Activated CD4-positive, alpha-beta T cell treated with anti-CD3 and anti-CD28 coated beads for 36 hours (primary cell): ENCODE measurements at regions not wholly inside any gene's neighbourhood (a gene's known extent, or its start where the extent isn't known, plus 50 kb on each side); places are given as distances from the start of the nearest gene placed in this dataset.
"Not testable (repeated sequence)": the region's sequence is repeated elsewhere in the genome, so short reads cannot be mapped to it uniquely, and the experiment has no call there.

Source experiments
- ATAC-seq: fragments of 200-7000 bp; cut with Tn5 transposase; one replicate; pipeline ENCODE4 v1.10.0; 2021; ENCODE audit warnings: mild to moderate bottlenecking, moderate library complexity
- CTCF ChIA-PET: fragments of 350-600 bp; sonication (Branson Sonifier 250); formaldehyde crosslinking; loops from one replicate; lab custom pipeline; 2021; ENCODE audit warnings: antibody characterized with exemption; lab: Charles Lee
- POLR2A ChIA-PET: fragments of 350-600 bp; sonication (Branson Sonifier 250); formaldehyde crosslinking; loops from one replicate; lab custom pipeline; 2021; ENCODE audit warnings: antibody characterized with exemption, inconsistent platforms; lab: Charles Lee
- DNase-seq: peaks from one replicate; pipeline ENCODE4 v3.0.0-alpha.2; 2020
- H3K27ac Mint-ChIP-seq: one replicate; pipeline ENCODE4 v1.8.0; 2021; ENCODE audit warnings: mixed read lengths
- H3K27me3 Mint-ChIP-seq: one replicate; pipeline ENCODE4 v1.8.0; 2021; ENCODE audit warnings: mixed read lengths
- H3K36me3 Mint-ChIP-seq: one replicate; pipeline ENCODE4 v1.8.0; 2021; ENCODE audit warnings: low read depth, mixed read lengths
- H3K4me1 Mint-ChIP-seq: one replicate; pipeline ENCODE4 v1.8.0; 2021; ENCODE audit warnings: mixed read lengths
- H3K4me3 Mint-ChIP-seq: one replicate; pipeline ENCODE4 v1.8.0; 2021; ENCODE audit warnings: mild to moderate bottlenecking, moderate library complexity, mixed read lengths
- H3K9me3 Mint-ChIP-seq: one replicate; pipeline ENCODE4 v1.8.0; 2021; ENCODE audit warnings: low read depth, mixed read lengths
- intact Hi-C, 2 experiments: fragments of 100-400 bp; cut with DNase I in 1 of 2; cut with micrococcal nuclease in 1 of 2; formaldehyde crosslinking; loops; one replicate each; pipeline versions ENCODE4 v1.14.2 to v1.15.1; 2022 to 2024; cut with DNase I, micrococcal nuclease

GRCh38 chr1:187850146-187850545 lies 1021.4 kb downstream of the PLA2G4A start:
- peaks cover 15% of the 10 kb centered on the region for H3K9me3 Mint-ChIP-seq
- H3K27me3 Mint-ChIP-seq, ATAC-seq, intact Hi-C loops, DNase-seq, H3K27ac Mint-ChIP-seq, CTCF ChIA-PET, H3K36me3 Mint-ChIP-seq, H3K4me1 Mint-ChIP-seq, POLR2A ChIA-PET, H3K4me3 Mint-ChIP-seq: not testable (repeated sequence)

- Mint-ChIP-seq H3K4me1 (no peaks in the 10 kb centered on the region), H3K9me3 (peaks cover 15% of the 10 kb centered on the region), H3K36me3 (no peaks in the 10 kb centered on the region), H3K4me3 (no peak overlapping the region), H3K27ac (no peak overlapping the region), H3K27me3 (no peaks in the 10 kb centered on the region)
- ChIA-PET POLR2A (no interaction called here), CTCF (no interaction called here)
- DNase-seq (no peak), ATAC-seq (no peak)
- intact Hi-C loops = no loop called here
These were observed 1024.8 kb downstream of the PLA2G4A start for GRCh38 chr1:187853505-187853904.

GRCh38 chr1:187854457-187854856 lies 1025.7 kb downstream of the PLA2G4A start:
- ChIA-PET POLR2A (no interaction called here), CTCF (interaction anchor here (0.6 kb wide), 1 partner anchor 249 kb away, joined by 4 read pairs; no protein-coding TSS in a partner anchor)
- no peaks in the 10 kb centered on the region for H3K27me3 Mint-ChIP-seq
- H3K4me3 Mint-ChIP-seq = no peak overlapping the region
- H3K27ac Mint-ChIP-seq = no peak overlapping the region
- DNase-seq = no peak
- H3K36me3 Mint-ChIP-seq = no peaks in the 10 kb centered on the region
- H3K9me3 Mint-ChIP-seq = peaks cover 17% of the 10 kb centered on the region
- H3K4me1 Mint-ChIP-seq = no peaks in the 10 kb centered on the region
- intact Hi-C loops = no loop called here
- no peak for ATAC-seq

- no peaks in the 10 kb centered on the region for H3K27me3 Mint-ChIP-seq
- no peaks in the 10 kb centered on the region for H3K36me3 Mint-ChIP-seq
- CTCF ChIA-PET = no interaction called here
- intact Hi-C loops = no loop called here
- H3K27ac Mint-ChIP-seq = no peak overlapping the region
- H3K4me1 Mint-ChIP-seq = no peaks in the 10 kb centered on the region
- POLR2A ChIA-PET = no interaction called here
- ATAC-seq (no peak), DNase-seq (no peak)
- peaks cover 7% of the 10 kb centered on the region for H3K9me3 Mint-ChIP-seq
- H3K4me3 Mint-ChIP-seq = no peak overlapping the region
These were observed 1033.8 kb downstream of the PLA2G4A start for GRCh38 chr1:187862506-187862905.

- H3K27ac Mint-ChIP-seq = no peak overlapping the region
- H3K27me3 Mint-ChIP-seq = no peaks in the 10 kb centered on the region
- ATAC-seq = no peak
- ChIA-PET POLR2A (no interaction called here), CTCF (no interaction called here)
- H3K9me3 Mint-ChIP-seq = peaks cover 5% of the 10 kb centered on the region
- intact Hi-C loops = no loop called here
- H3K4me3 Mint-ChIP-seq = no peak overlapping the region
- no peaks in the 10 kb centered on the region for H3K36me3 Mint-ChIP-seq
- no peak for DNase-seq
- no peaks in the 10 kb centered on the region for H3K4me1 Mint-ChIP-seq
These were observed 1041.8 kb downstream of the PLA2G4A start for GRCh38 chr1:187870552-187870951.

- no peak for DNase-seq
- H3K4me3 Mint-ChIP-seq = no peak overlapping the region
- H3K9me3 Mint-ChIP-seq = peaks cover 7% of the 10 kb centered on the region
- no peak overlapping the region for H3K27ac Mint-ChIP-seq
- CTCF ChIA-PET = no interaction called here
- no peaks in the 10 kb centered on the region for H3K4me1 Mint-ChIP-seq
- no peak for ATAC-seq
- intact Hi-C loops = no loop called here
- H3K36me3 Mint-ChIP-seq = no peaks in the 10 kb centered on the region
- POLR2A ChIA-PET = no interaction called here
- H3K27me3 Mint-ChIP-seq = no peaks in the 10 kb centered on the region
These were observed 1042.6 kb downstream of the PLA2G4A start for GRCh38 chr1:187871177-187871845.

- Mint-ChIP-seq H3K27me3 (no peaks in the 10 kb centered on the region), H3K9me3 (peaks cover 9% of the 10 kb centered on the region), H3K36me3 (no peaks in the 10 kb centered on the region), H3K4me3 (no peak overlapping the region), H3K4me1 (no peaks in the 10 kb centered on the region), H3K27ac (no peak overlapping the region)
- ATAC-seq = no peak
- DNase-seq = no peak
- ChIA-PET POLR2A (no interaction called here), CTCF (no interaction called here)
- intact Hi-C loops = no loop called here
These were observed 1043.8 kb downstream of the PLA2G4A start for GRCh38 chr1:187872550-187872949.

- Mint-ChIP-seq H3K4me3 (no peak overlapping the region), H3K4me1 (no peaks in the 10 kb centered on the region), H3K27me3 (no peaks in the 10 kb centered on the region), H3K9me3 (peaks cover 9% of the 10 kb centered on the region), H3K36me3 (no peaks in the 10 kb centered on the region), H3K27ac (no peak overlapping the region)
- POLR2A ChIA-PET = no interaction called here
- ATAC-seq (no peak), DNase-seq (no peak)
- intact Hi-C loops = no loop called here
- CTCF ChIA-PET = no interaction called here
These were observed 1044.4 kb downstream of the PLA2G4A start for GRCh38 chr1:187873126-187873525.

- H3K27ac Mint-ChIP-seq = no peak overlapping the region
- CTCF ChIA-PET = no interaction called here
- DNase-seq (no peak), ATAC-seq (no peak)
- POLR2A ChIA-PET = no interaction called here
- intact Hi-C loops = no loop called here
- H3K4me3 Mint-ChIP-seq = no peak overlapping the region
- peaks cover 12% of the 10 kb centered on the region for H3K9me3 Mint-ChIP-seq
- H3K36me3 Mint-ChIP-seq = no peaks in the 10 kb centered on the region
- H3K4me1 Mint-ChIP-seq = no peaks in the 10 kb centered on the region
- H3K27me3 Mint-ChIP-seq = no peaks in the 10 kb centered on the region
These were observed 1048.0 kb downstream of the PLA2G4A start for GRCh38 chr1:187876775-187877174.

GRCh38 chr1:187877220-187877619 lies 1048.5 kb downstream of the PLA2G4A start:
- Mint-ChIP-seq H3K9me3 (peaks cover 12% of the 10 kb centered on the region), H3K27me3 (no peaks in the 10 kb centered on the region), H3K4me1 (no peaks in the 10 kb centered on the region), H3K27ac (no peak overlapping the region), H3K36me3 (no peaks in the 10 kb centered on the region), H3K4me3 (no peak overlapping the region)
- intact Hi-C loops = no loop called here
- POLR2A ChIA-PET = no interaction called here
- CTCF ChIA-PET = no interaction called here
- ATAC-seq = no peak
- DNase-seq = no peak

- CTCF ChIA-PET = no interaction called here
- intact Hi-C loops = no loop called here
- POLR2A ChIA-PET = no interaction called here
These were observed 1050.1 kb downstream of the PLA2G4A start for GRCh38 chr1:187878883-187879282.

GRCh38 chr1:187883356-187883755 lies 1054.6 kb downstream of the PLA2G4A start:
- ATAC-seq = no peak
- ChIA-PET POLR2A (no interaction called here), CTCF (no interaction called here)
- Mint-ChIP-seq H3K4me3 (no peak overlapping the region), H3K4me1 (no peaks in the 10 kb centered on the region), H3K9me3 (peaks cover 2% of the 10 kb centered on the region), H3K36me3 (no peaks in the 10 kb centered on the region), H3K27me3 (no peaks in the 10 kb centered on the region), H3K27ac (no peak overlapping the region)
- DNase-seq = no peak
- intact Hi-C loops = no loop called here

More at GRCh38 chr1:187878883-187879282, 1050.1 kb downstream of the PLA2G4A start:
- H3K27me3 Mint-ChIP-seq = no peaks in the 10 kb centered on the region
- H3K36me3 Mint-ChIP-seq = no peaks in the 10 kb centered on the region
- DNase-seq = no peak
- H3K4me3 Mint-ChIP-seq = no peak overlapping the region
- no peak for ATAC-seq
- no peaks in the 10 kb centered on the region for H3K4me1 Mint-ChIP-seq
- H3K27ac Mint-ChIP-seq = no peak overlapping the region
- H3K9me3 Mint-ChIP-seq = peaks cover 12% of the 10 kb centered on the region
